Endodermal cell (in vitro differentiated cells): ENCODE measurements at regions not wholly inside any gene's neighbourhood (a gene's known extent, or its start where the extent isn't known, plus 50 kb on each side); places are given as distances from the start of the nearest gene placed in this dataset.
A peak's percentile ranks its signal among the peaks of the same experiment; 100 is the strongest.

Source experiments
- DNase-seq: peaks from one replicate; pipeline ENCODE4 v3.0.0-alpha.2; 2017
- H3K27ac ChIP-seq: 2 replicates; pipeline ENCODE4 v1.5.1; 2013; ENCODE audit warnings: mild to moderate bottlenecking, low read depth, low read length, moderate library complexity
- H3K27me3 ChIP-seq: 2 replicates; pipeline ENCODE4 v1.6.1; 2013; ENCODE audit warnings: mild to moderate bottlenecking, low read length, moderate library complexity; ENCODE audit not compliant: insufficient read depth, control insufficient read depth, poor library complexity, severe bottlenecking
- H3K36me3 ChIP-seq: 2 replicates; pipeline ENCODE4 v1.7.0; 2013; ENCODE audit warnings: mild to moderate bottlenecking, low read length, moderate library complexity; ENCODE audit not compliant: control insufficient read depth, insufficient read depth
- H3K4me1 ChIP-seq: one replicate; pipeline ENCODE4 v1.7.0; 2013; ENCODE audit warnings: low read length; ENCODE audit not compliant: control insufficient read depth, insufficient read depth
- H3K4me3 ChIP-seq: 2 replicates; pipeline ENCODE4 v1.5.1; 2013; ENCODE audit warnings: mild to moderate bottlenecking, low read length, moderate library complexity
- H3K9ac ChIP-seq: 2 replicates; pipeline ENCODE4 v1.6.1; 2013; ENCODE audit warnings: mild to moderate bottlenecking, low read length, moderate library complexity; ENCODE audit not compliant: poor library complexity, severe bottlenecking; ENCODE audit errors: extremely low read depth
- H3K9me3 ChIP-seq: 2 replicates; pipeline ENCODE4 v1.6.1; 2013; ENCODE audit warnings: mild to moderate bottlenecking, low read length, moderate library complexity; ENCODE audit not compliant: control insufficient read depth
- H3K27ac Mint-ChIP-seq: 2 replicates; pipeline ENCODE4 v1.8.0; 2020; ENCODE audit warnings: mixed read lengths
- H3K27me3 Mint-ChIP-seq: 2 replicates; pipeline ENCODE4 v1.8.0; 2021; ENCODE audit warnings: mild to moderate bottlenecking, mixed read lengths; ENCODE audit not compliant: insufficient read depth
- H3K36me3 Mint-ChIP-seq: 2 replicates; pipeline ENCODE4 v1.8.0; 2020; ENCODE audit warnings: low read depth, mixed read lengths
- H3K4me1 Mint-ChIP-seq: 2 replicates; pipeline ENCODE4 v1.8.0; 2020; ENCODE audit warnings: mixed read lengths
- H3K4me3 Mint-ChIP-seq: 2 replicates; pipeline ENCODE4 v1.8.0; 2020; ENCODE audit warnings: mild to moderate bottlenecking, moderate library complexity, mixed read lengths
- H3K9me3 Mint-ChIP-seq: 2 replicates; pipeline ENCODE4 v1.8.0; 2020; ENCODE audit warnings: mild to moderate bottlenecking, mixed read lengths
- WGBS, 2 experiments: methylation state at CpG; one replicate each; pipeline versions ENCODE4 v1.1.5 to v1.1.7; 2013; ENCODE audit warnings: missing lambda C conversion rate in 2 of 2, mixed read lengths in 1 of 2; ENCODE audit not compliant: insufficient coverage in 1 of 2, insufficient read length in 1 of 2; 5-methylcytosine and 5-hydroxymethylcytosine counted together
- TF ChIP-seq, protein P1 (sequence below): fragments of 200-600 bp; sonication (generic); conservative IDR thresholded peaks from 2 replicates; pipeline ENCODE4 v1.5.0; 2021; ENCODE audit warnings: antibody characterized with exemption, mild to moderate bottlenecking

DNA sequence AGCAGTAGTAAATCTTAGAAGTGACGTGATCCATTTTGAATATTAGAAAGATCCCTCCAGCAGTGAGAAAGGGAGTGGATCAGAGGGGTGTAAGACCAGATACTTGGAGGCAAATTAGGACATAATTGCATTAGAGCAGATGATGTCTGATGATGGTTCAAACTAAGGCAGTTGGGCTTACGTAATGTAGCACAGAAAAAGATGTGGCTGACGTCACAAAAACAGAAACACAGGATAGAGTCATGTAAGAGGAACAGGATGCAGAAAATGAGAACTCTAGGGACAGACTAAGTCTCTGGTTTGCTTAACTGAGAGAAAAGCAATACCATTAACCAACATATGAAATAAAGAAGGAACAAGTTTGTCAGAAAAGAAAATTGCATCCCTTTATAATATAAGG lies 392.5 kb upstream of the DACH1 start:
- no peaks in the 10 kb centered on the region for H3K36me3 Mint-ChIP-seq
- H3K27me3 Mint-ChIP-seq = no peaks in the 10 kb centered on the region
- no peaks in the 10 kb centered on the region for H3K27me3 ChIP-seq
- no peaks in the 10 kb centered on the region for H3K9me3 ChIP-seq
- H3K4me1 Mint-ChIP-seq = peaks cover 14% of the 10 kb centered on the region
- WGBS, 2 experiments = 50 to 58% methylated on average over 2 to 3 of the region's 3 CpGs
- TF ChIP-seq, protein P1, sequence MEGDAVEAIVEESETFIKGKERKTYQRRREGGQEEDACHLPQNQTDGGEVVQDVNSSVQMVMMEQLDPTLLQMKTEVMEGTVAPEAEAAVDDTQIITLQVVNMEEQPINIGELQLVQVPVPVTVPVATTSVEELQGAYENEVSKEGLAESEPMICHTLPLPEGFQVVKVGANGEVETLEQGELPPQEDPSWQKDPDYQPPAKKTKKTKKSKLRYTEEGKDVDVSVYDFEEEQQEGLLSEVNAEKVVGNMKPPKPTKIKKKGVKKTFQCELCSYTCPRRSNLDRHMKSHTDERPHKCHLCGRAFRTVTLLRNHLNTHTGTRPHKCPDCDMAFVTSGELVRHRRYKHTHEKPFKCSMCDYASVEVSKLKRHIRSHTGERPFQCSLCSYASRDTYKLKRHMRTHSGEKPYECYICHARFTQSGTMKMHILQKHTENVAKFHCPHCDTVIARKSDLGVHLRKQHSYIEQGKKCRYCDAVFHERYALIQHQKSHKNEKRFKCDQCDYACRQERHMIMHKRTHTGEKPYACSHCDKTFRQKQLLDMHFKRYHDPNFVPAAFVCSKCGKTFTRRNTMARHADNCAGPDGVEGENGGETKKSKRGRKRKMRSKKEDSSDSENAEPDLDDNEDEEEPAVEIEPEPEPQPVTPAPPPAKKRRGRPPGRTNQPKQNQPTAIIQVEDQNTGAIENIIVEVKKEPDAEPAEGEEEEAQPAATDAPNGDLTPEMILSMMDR = no peak
- DNase-seq = no peak
- H3K27ac ChIP-seq = no peak overlapping the region
- H3K27ac Mint-ChIP-seq = no peak overlapping the region
- H3K4me3 ChIP-seq = no peak overlapping the region
- no peaks in the 10 kb centered on the region for H3K9me3 Mint-ChIP-seq
- H3K36me3 ChIP-seq = no peaks in the 10 kb centered on the region
- H3K9ac ChIP-seq = no peak overlapping the region
- H3K4me1 ChIP-seq = no peaks in the 10 kb centered on the region
- H3K4me3 Mint-ChIP-seq = no peak overlapping the region

DNA sequence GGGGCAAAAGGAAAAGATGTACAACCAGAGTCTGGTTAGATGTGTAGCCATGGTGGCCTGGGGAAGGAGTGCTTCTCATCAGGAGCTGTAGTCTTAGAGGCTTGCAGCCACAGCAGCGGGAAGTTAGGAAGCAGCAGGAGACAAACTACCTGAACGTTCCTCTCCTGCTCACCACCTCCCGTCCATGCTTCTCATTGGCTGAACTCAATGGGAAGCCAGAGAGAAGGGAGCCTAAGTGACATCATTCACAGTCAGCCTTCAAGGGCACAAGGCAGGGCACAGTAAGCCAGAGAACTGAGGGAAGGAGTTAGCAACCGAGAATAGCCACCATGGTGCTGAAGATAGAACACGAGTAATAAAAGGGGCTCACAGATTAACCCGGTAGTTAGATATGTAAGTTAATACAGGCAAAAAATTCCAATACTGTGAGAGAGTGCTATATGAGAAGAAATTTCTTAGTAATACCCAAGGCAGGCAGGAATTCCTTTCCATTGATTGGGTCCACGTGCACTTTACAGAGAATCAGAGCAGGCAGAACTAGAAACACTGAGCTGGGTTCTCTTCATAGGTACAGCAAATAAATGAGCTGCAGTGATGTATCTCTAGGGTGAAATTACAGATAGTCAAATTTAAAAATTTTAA lies 391.5 kb upstream of the DACH1 start:
- Histone ChIP-seq H3K4me1 (no peaks in the 10 kb centered on the region), H3K9ac (no peak overlapping the region), H3K4me3 (no peak overlapping the region), H3K9me3 (no peaks in the 10 kb centered on the region), H3K36me3 (no peaks in the 10 kb centered on the region), H3K27ac (no peak overlapping the region), H3K27me3 (no peaks in the 10 kb centered on the region)
- peak; percentile 82 for DNase-seq
- no peaks in the 10 kb centered on the region for H3K36me3 Mint-ChIP-seq
- no peak overlapping the region for H3K4me3 Mint-ChIP-seq
- no peaks in the 10 kb centered on the region for H3K9me3 Mint-ChIP-seq
- WGBS, 2 experiments = 61 to 62% methylated on average over 5 to 7 of the region's 7 CpGs
- no peak overlapping the region for H3K27ac Mint-ChIP-seq
- peaks cover 14% of the 10 kb centered on the region for H3K4me1 Mint-ChIP-seq
- no peaks in the 10 kb centered on the region for H3K27me3 Mint-ChIP-seq
- TF ChIP-seq, protein P1 = no peak

DNA sequence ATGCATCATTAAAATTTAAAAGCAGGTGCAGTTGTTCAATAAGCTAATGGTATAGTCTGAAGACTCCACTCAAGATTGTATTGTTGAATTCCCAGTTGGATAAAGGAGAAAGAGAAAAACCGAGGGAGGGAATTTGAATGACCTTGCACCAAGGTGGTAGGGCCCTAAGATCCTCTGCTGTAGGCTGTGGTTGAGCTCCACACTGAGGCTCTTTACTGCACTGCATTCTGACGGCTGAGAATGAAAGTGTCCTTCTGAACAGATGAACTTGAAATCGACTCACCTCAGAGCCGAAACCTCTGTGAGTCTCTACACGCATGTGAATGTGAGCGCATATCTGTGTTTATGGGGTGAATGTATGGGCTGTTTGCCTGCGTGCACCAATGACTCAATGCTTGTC lies 388.9 kb upstream of the DACH1 start:
- Mint-ChIP-seq H3K27ac (no peak overlapping the region), H3K36me3 (no peaks in the 10 kb centered on the region), H3K4me1 (peaks cover 14% of the 10 kb centered on the region), H3K27me3 (no peaks in the 10 kb centered on the region), H3K9me3 (no peaks in the 10 kb centered on the region), H3K4me3 (no peak overlapping the region)
- no peak overlapping the region for H3K27ac ChIP-seq
- H3K27me3 ChIP-seq = no peaks in the 10 kb centered on the region
- peak; percentile 85 for DNase-seq
- H3K9ac ChIP-seq = no peak overlapping the region
- no peak overlapping the region for H3K4me3 ChIP-seq
- WGBS, 2 experiments = 42 to 45% methylated on average over 4 to 7 of the region's 7 CpGs
- H3K4me1 ChIP-seq = no peaks in the 10 kb centered on the region
- TF ChIP-seq, protein P1 = peak; percentile 90
- no peaks in the 10 kb centered on the region for H3K36me3 ChIP-seq
- no peaks in the 10 kb centered on the region for H3K9me3 ChIP-seq
